Occipital lobe (tissue), 1 donor: ENCODE measurements at regions not wholly inside any gene's neighbourhood (a gene's known extent, or its start where the extent isn't known, plus 50 kb on each side); places are given as distances from the start of the nearest gene placed in this dataset.

Experiments
- DNase-seq: peaks from one replicate; lab custom pipeline; 2025; lab: John Stamatoyannopoulos, UW

DNA sequence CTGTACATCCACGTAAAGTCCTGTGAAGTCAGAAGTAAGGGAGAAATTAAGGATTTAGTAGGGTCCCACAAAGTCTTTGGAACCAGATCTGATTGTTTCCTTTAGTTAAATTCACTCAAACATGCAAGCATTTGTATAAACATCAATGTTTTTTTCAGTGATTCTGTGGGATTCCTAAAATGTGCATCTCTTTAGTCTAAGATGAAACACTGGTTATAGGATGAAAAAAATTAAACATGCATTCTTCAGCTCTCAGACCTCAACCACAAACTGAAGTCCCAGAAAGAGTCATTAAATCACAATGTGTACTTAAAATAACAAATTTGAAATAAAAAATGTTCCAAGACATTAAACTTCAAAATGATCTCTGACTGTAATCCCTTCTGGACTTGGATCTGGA, 76.5 kb upstream of the APCDD1 start:
- DNase-seq = no peak

DNA sequence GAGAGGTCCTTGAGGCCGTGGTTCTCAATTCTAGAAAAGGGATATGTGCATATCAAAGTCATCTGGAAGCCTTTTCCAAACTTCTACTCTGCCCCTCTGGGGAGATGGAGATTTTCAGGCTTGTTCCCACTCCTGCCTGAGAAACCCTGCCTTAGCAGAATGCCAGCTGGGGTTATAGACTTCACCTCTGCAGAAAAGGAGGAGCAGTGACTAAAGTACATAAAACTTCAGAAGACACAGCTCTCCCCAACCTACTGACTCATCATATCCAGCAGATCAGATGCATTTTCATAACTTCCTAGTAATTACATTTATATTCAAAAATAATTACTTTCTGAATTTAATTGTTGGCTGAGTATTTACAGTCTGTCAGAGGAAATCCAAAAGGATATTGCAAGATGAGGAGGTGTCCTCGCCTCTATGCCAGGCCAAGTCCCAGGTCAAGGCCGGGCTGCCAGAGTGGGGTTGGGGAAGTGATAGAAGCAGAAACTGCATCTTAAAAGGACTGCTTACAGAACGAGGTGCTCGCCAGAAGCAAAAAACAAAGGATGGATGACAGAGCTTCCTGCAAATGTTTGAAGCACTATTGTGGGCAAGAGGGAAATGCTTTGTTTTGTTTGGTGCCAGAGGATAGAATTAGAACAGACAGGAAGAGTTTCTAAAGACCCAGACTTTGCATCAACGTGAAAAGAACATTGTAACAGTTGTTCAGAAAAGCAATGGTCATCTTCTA, 75.6 kb upstream of the APCDD1 start:
- no peak for DNase-seq

DNA sequence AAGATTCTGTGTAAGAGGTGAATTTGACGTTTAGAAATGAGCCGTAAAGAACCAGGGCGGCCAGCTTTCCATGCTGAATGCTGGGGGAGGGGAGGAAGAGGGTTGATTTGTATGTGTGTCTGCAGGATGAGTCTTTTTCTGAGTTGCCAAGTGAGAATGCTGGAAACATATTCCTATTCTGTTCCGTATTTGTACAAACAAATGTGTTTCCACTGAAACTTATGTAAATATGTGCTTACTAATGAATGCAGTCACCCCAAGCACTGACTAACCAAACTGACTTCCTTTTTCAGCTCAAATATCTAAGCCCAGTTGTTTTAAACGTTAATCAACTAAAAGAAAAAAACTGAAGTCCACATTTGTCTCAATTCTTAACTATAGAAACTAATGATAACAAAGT, 74.9 kb upstream of the APCDD1 start:
- no peak for DNase-seq

DNA sequence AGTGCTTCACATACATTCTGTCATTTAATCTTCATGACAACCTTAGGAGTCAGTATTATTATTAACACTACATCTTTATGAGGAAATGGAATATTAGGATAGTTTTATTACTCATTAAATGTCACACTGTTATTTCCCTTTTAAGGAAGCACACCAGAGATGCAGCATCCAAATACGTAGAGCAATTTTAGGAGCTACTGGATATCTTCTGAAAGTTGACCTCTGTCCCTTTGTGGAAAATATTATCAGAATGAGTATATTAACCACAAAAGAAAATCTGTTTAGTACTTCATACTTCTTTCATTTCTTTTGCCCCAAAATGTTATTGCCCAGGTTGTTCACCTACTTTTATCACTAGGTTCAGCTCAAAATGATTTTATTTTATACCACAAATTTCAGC, 72.9 kb upstream of the APCDD1 start:
- no peak for DNase-seq

DNA sequence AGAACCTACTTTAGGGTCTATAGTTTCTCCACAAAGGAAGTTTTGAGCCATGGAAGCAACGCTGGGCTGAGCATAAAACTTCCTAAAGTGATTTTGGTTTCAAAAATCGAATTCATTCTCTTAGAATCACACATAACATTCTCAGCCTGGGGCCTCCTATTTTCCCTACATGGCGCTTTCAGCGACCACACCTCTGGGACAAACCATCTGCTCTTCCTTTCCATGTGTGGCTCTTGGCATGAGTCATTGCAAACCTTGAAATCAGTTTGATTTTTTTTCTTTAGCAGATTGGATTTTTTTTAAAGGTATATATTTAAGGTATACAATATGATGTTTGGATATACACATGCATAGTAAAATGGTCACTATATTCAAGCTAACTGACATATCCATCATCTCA, 72.5 kb upstream of the APCDD1 start:
- DNase-seq = no peak

- no peak for DNase-seq
Observed at GRCh38 chr18:10386049-10386448, 68.4 kb upstream of the APCDD1 start.

DNA sequence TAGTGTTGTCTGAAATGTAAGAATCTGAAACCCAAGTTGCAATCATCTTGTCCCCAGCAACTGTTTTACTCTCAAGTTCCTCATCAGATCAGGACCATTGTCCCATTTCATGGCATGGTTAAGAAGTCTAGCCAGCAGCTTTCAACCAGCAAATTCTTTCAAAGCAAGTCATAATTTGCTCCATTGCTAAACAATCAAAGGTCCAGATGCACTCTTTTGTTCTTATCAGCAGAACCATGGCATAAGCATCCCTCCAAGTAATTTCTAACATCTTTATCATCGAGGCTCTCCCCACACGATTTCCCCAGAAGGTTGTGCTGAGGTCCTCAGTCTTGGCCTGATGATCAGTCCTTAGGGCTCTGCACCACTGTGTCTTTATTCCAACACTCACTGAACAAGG, 67.5 kb upstream of the APCDD1 start:
- DNase-seq = no peak

DNA sequence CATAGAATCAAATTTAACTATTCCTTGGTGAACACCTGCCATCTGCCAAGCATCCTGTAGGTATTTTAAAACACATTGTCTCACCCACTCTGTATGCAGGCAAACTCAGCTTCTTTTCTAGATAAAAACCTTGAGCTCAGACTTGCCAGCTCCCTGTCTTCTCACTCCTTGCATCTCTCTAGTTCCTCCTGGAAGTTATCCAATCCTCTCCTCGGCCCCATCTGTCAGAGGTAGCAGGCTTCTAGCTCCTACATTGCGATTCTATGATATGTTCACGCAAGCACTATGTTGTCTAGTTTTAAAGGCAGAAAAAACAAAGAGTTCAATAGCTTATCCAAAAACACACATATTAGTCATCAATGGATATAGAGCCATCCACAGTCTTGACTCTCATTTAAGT, 67.0 kb upstream of the APCDD1 start:
- no peak for DNase-seq

DNA sequence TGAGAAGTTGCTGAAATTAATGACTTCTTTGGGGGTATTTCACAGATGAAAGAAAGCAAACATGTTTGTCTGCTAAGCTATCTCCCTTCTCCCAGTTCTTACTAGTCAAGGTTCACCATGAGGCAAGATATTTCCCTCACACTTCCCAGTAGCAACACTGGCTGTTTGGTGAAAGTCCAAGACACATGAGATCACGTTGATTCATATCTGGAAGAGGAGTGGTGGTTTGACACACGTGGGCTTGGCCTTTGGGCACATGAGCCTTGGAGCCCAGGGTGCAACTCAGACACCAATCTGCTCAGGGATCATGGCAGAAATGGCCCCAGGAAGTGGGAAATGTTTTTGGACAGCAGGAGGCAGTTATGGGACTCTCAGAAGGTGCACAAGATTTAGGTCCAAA, 66.1 kb upstream of the APCDD1 start:
- no peak for DNase-seq

- DNase-seq = no peak
Observed at GRCh38 chr18:10391506-10391905, 62.9 kb upstream of the APCDD1 start.

DNA sequence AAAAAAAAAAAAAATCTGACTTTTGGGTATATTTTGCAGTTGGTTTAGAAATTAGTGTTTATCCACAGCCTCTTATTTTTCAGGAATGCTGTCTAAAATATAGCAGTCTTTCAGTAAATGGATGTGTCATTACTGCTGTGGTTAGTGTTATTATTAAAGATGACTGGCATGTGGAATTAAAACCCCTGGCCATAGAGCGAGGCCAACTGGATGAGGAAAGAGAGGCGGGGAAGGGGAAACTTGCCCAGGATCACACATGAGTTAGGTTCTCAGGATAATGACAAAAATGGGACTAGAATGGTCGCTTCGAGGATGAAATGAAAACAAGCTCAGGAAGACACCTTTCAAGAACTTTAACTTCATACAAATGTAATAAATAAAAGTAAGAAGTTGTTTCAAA, 57.4 kb upstream of the APCDD1 start:
- no peak for DNase-seq

- no peak for DNase-seq
Observed at GRCh38 chr18:10398571-10398970, 55.9 kb upstream of the APCDD1 start.

DNA sequence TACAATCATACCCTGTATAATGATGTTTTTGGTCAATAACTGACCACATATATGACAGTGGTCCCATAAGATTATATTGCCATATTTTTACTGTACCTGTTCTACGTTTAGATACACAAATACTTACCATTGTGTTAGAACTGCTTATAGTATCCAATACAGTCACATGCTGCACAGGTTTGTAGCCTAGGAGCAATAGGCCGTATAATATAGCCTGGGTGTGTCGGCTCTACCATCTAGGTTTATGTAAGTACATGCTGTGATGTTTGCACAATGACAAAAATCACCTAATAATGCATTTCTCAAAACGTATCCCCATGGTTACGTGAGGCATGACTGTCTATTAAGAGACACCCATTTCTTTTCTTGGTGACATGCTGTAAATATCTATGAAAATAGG, 55.0 kb upstream of the APCDD1 start:
- no peak for DNase-seq

GRCh38 chr18:10400534-10401307, 53.7 kb upstream of the APCDD1 start:
- no peak for DNase-seq

- no peak for DNase-seq
Observed at GRCh38 chr18:10401521-10401920, 52.9 kb upstream of the APCDD1 start.

DNA sequence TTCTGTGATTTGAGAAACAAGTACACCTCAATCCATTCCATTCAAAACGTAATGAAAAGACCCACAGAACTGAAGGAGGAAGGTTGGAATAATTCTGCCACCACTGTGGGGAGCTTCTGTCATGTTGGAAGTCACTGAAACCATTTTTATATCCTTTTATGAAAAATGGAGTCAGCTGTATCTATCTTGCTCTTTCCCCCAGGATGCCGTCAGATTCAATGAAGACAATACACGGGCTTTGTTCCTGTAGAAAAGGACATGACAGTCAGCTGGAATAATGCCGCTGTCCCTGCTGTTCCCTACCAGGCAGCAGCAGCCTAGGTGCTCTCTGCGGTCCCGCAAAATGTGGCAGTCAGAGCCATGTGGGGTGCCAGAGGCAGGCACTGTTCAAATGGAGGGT, 52.5 kb upstream of the APCDD1 start:
- no peak for DNase-seq

DNA sequence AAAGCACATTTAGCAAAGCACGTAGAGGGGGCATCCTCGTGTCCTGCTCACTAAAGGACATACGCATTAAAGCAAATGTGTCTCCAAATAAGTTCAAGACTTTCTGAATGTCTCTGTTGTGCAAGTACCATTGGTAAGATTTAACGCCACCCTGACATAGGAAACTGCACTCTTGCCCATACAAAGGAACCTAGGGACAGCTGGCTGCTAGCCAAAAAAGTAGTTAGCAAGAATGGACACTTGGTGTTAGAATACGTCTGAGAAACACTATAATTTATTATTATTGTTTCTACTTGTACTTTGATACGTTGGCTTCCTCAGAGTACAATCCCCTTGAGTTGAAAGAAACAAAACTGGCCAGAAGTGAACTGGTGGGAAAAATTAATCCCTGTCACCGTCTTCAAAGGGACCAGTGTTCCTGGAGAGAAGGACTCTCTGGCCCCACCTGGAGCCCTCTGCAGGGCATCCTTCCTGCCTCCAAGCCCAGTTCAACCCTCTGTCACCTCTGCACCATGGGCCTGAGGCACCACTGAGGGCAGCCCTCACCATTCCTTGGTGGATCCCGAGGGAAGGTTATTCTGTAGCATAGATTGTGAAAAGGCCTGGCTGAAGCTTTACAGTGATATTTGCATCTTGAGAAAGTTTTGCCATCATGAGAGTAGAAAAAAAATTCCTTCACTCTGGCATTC, 51.4 kb upstream of the APCDD1 start:
- DNase-seq = no peak

GRCh38 chr18:10403708-10404107, 50.7 kb upstream of the APCDD1 start:
- no peak for DNase-seq

DNA sequence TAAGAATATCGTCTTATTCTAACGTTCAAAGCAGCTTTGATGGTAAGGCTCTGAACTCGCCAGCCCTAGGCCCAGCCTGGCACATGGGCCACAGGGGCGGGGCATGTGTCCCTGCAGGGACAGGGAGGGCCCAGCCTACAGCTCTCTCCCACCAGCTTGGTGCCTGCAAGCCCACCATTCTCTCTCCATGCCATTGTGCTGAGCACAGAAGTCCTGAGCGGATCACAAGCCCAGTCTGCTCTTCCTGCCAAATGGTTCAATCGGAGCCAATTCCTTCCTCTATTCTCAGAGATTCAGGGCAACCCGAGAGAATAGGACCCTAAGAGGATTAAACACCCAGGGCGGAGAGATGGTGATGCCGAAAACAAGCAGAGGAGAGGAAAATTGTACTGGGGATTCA, 50.3 kb upstream of the APCDD1 start:
- no peak for DNase-seq
